ENCODE measurements at regions not wholly inside any gene's neighbourhood (a gene's known extent, or its start where the extent isn't known, plus 50 kb on each side); places are given as distances from the start of the nearest gene placed in this dataset.
"Not testable (repeated sequence)": the region's sequence is repeated elsewhere in the genome, so short reads cannot be mapped to it uniquely, and the experiment has no call there.

GRCh38 chr3:106125321-106125720, 256.5 kb upstream of the CBLB start:
- DNase-seq: no peak

DNA sequence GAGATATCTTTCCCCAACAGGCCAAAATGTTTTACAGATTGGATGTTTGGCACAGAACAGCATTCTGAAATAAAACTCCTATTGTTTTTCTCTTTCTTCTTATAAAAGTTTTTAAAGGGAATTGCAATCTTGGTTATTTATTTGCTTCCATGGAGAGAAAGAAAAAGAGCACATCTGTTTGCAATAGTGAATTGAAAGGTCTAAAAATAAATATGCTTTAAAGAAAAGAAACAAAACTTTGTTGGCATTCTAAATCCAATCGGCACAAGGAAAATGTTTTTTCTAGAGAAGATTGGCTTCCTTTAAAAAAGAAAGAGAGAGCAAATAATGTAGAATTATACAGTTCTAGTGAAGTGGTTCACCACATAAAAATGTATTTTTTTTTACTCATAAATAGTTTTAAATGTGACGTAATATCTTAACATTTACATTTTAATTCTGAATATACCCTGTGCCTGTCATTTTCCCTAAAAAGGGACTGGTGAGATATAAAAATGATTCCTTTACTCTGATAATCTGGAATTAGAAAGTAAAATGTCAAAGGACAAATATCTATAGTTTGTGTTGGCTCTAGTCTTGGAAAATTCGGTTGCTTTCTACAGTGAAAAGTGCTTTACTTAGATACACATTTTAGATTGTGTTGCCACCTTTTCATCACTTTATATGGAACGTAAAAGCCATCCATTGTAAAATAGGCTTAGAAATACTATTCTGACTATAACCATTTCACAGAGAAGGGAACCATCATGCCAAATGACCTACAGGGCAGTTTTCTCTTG, 257.4 kb upstream of the CBLB start:
- no peak for DNase-seq

DNA sequence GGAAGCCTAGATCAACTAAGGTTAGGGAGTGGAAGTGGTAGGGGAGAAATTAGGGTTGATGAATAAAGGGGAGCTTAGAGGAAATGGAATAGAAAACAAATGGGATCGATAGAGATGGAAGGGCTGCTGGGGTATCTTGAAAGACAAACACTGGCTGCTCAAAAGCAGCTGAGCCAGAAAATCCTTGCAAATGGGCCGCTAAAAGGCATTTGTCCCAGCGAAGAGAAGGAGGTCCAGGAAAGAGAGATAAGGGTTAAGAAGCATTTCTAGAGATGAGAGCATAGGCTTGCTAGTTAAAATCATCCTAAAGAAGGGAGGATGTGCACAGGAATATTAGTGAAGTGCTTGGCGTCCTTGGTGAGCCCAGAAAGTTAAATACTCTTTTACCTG, 258.0 kb upstream of the CBLB start:
- DNase-seq: no peak

DNA sequence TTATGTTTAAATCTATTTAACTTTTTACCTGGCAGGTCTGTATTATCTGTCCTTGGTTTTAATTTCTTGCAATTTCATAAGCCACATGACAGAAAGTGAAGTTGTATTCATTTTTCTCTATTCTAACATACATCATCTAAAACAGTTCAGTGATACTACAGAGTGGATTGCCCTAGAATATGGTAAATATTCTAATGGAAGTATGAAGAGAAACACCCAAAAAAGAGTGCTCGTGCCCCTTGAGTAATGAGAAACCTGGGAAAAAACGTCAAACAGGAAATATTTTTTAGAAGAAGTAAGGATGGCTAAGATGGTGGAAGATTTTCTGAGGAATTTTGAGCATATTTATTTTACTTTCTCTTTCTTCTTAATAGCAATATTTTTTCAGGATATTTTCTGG, 261.1 kb upstream of the CBLB start:
- no peak for DNase-seq

GRCh38 chr3:106130384-106131198, 261.8 kb upstream of the CBLB start:
- DNase-seq: no peak

DNA sequence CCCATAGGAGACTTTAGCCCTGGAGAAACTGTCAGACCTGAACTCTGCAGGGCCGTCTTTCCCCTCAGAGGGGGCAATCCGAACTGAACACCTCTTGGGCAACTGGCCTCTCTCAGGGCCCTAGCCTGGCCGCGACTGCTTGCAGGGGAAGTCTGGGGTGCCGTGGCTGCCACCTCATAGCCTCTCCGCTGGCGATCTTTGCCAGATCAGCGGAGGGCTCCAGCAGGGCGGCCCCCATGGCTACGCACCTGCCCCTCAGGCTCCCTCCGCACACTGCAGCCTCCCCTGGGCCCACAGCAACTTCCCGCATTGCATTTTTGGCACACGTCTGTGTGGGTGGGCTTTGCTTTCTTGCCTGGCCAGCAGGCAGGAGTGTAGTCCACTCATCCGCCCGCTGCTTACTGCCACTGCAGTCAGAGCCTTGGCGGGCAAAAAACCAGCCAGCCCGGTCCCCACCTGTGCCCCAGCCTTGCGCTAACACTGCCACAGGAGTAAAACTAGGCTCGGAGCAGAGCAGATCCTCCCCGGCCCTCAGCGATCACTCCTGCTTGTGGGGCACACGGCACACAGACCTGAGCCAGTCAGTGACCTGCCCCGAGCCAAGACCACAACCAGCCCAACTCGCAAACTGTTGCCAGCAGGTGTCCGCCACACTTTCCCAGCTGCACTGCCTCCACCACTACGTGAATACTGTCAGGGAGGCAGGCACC, 266.8 kb upstream of the CBLB start:
- no peak for DNase-seq

DNA sequence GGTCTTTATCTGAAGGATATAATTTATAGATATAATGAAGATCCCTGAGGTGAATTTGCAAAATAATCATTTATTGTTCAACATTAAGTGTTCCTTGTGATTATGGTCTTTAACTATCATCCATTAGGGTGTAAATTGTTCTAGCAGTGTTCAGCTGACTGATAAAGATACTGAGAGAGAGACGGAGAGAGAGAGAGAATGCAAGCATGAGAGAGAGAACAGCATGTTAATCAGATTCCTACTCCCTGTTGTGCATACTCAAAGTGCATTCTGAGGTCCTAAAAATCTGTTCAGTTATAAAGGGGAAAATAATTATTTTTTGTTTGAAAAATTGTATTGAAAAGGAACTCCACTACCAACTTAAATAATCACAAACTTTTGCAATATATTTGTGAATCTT, 271.0 kb upstream of the CBLB start:
- no peak for DNase-seq

DNA sequence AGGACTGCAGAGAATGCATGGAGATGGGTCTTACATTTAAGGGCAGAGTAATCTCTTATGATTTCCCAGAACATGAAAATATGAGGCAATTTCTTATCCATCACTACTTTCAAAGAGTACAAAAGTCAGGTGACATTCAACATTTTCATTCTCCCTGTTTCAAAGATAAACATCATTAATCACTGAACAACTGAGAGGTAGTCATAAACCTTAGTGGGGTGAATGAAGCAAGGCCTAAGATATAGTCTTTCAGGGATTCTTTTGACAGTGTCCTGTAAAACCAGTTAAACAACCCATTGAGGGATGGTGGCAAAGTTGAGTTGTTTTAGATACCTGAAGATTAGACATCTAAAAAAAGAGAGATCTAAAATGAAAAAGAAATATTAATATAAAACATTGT, 271.6 kb upstream of the CBLB start:
- DNase-seq: no peak

DNA sequence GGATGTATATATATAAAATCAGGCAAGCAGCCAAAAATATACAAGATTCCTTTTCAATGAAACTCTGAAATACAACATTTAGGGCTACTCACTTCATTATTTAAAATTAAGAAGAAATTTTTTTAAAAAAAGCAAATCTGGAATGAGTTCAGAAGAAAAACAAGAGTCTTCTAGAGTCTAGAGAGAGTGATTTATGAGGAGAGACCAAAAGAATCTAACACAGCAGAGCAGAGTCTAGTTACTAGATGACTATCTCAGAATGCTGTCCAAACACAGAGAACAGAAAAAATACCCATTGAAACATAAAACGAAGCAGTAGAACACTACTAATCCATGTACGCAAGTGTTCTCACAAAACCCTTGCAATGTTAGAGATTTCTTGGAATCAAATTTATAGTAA, 275.2 kb upstream of the CBLB start:
- DNase-seq: no peak

- not testable (repeated sequence) for DNase-seq
Measured at GRCh38 chr3:106148440-106149082, 279.7 kb upstream of the CBLB start.

DNA sequence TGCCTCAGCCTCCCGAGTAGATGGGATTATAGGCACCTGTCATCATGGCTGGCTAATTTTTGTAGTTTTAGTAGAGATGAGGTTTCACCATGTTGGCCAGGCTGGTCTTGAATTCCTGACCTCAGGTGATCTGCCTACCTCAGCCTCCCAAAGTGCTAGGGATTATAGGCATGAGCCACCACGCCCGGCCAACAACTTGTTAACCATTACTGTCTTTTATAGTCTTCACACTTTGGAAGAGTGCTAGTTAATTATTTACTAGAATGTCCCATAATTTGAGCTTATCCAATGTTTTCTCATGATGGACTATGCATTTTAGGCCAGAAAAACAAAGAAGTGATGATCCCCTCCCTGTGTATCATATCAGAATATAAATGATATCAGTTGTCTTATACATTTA, 288.6 kb upstream of the CBLB start:
- no peak for DNase-seq

GRCh38 chr3:106160396-106160795, 291.6 kb upstream of the CBLB start:
- DNase-seq: no peak

GRCh38 chr3:106161246-106161645, 292.4 kb upstream of the CBLB start:
- DNase-seq: no peak

GRCh38 chr3:106167728-106168127, 298.9 kb upstream of the CBLB start:
- no peak for DNase-seq

DNA sequence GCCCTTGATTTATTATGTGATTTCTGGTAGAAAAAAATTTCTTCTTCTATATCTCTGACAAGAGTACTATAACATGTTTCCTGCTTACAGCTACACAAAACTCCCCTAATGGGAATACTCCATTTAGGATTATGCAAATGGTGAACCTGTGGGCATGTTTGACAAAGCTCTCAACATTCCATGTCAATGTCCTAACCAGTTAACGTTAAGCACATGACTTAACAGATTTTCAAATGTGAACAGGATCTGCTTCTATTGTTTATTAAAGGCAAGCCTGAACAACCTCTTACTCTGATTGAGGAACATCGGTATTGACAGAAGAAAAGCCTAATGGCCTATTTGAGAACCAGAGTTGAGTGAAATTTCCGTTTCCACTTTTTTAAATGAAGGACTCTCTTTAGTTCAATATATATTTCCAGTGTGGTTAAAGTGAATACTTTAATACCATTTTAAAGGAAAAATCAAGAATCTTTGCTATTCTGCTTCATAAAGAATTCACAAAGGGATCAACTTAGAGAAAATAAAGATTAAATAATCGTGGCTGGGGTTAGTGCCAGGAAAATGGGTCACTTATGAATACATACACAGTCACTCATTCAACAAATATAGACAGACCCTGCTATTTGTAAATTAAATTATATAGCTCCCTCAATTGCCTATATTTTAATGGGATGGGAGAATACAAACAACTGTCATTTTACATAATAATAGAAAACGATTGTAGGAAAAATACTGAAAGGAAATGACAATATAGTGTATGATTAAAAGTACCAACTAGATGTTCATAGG, 300.3 kb upstream of the CBLB start:
- DNase-seq: no peak

GRCh38 chr3:106170636-106171035, 301.8 kb upstream of the CBLB start:
- DNase-seq: no peak

DNA sequence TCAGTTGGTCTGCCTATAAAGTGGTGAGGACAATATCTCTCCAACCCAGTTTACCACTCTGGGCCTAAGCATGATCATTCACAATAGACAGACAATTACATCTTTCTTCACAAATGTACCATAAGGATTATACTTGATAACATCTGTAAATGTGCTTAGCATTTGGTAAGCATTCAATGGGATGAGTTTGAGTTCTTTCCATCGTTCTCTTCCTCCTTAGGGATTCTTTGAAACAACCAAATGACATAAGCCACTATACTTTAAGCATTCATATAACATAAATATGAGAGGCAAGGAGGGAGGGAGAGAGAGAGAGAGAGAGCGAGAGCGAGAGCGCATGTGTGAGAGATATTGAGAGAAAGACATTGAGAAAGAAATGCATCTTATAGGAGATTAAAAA, 303.3 kb upstream of the CBLB start:
- no peak for DNase-seq

GRCh38 chr3:106172780-106173179, 304.0 kb upstream of the CBLB start:
- DNase-seq: no peak

DNA sequence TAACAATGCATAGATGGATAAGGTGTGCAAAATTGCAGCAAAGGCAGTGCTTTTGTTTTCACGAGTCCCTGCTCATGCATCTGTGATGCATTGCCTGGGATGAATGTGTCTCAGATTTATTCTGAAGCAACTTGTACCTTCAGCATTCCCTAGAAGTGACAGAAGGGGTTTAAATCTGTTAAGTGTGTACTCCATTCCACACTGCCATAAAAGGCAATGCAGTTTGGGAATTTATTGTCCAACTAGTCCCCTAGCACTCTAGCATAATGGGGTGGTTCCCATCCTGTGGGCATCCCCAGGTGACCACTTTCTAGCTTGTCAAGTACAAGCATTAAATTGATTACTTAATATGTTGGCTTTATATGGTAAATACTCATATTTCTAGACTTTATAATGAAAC, 306.5 kb upstream of the CBLB start:
- no peak for DNase-seq

- no peak for DNase-seq
Measured at GRCh38 chr3:106176734-106177133, 307.9 kb upstream of the CBLB start.

GRCh38 chr3:106182950-106183511, 314.2 kb upstream of the CBLB start:
- DNase-seq: no peak

- DNase-seq: no peak
Measured at GRCh38 chr3:106183762-106184391, 315.1 kb upstream of the CBLB start.
